HEK293T (cell line): ENCODE measurements at regions not wholly inside any gene's neighbourhood (a gene's known extent, or its start where the extent isn't known, plus 50 kb on each side); places are given as distances from the start of the nearest gene placed in this dataset.

Experiments used
- ARNT ChIP-seq: fragments of 450-650 bp; IDR thresholded peaks from 2 replicates; pipeline ENCODE4 v1.6.1; 2017; ENCODE audit warnings: mild to moderate bottlenecking
- BHLHE40 ChIP-seq: fragments of 450-650 bp; IDR thresholded peaks from 2 replicates; pipeline ENCODE4 v1.6.1; 2016; ENCODE audit warnings: mild to moderate bottlenecking, moderate library complexity, borderline replicate concordance
- CTBP1 ChIP-seq: fragments of 450-650 bp; IDR thresholded peaks from 2 replicates; pipeline ENCODE4 v1.6.1; 2016; ENCODE audit warnings: borderline replicate concordance
- FOXA1 ChIP-seq: fragments of 450-650 bp; IDR thresholded peaks from 2 replicates; pipeline ENCODE4 v1.6.1; 2016; ENCODE audit warnings: mild to moderate bottlenecking
- FOXK2 ChIP-seq: fragments of 450-650 bp; IDR thresholded peaks from 2 replicates; pipeline ENCODE4 v1.6.1; 2016; ENCODE audit warnings: mild to moderate bottlenecking
- FOXM1 ChIP-seq: fragments of 450-650 bp; IDR thresholded peaks from 2 replicates; pipeline ENCODE4 v1.6.1; 2017; ENCODE audit warnings: mild to moderate bottlenecking, borderline replicate concordance
- HDGF ChIP-seq: fragments of 450-650 bp; IDR thresholded peaks from 2 replicates; pipeline ENCODE4 v1.6.1; 2017; ENCODE audit warnings: antibody characterized with exemption, borderline replicate concordance
- L3MBTL2 ChIP-seq: fragments of 450-650 bp; conservative IDR thresholded peaks from 2 replicates; pipeline ENCODE4 v1.6.1; 2016; ENCODE audit warnings: mild to moderate bottlenecking
- NFRKB ChIP-seq: fragments of 450-650 bp; IDR thresholded peaks from 2 replicates; pipeline ENCODE4 v1.6.1; 2016; ENCODE audit warnings: mild to moderate bottlenecking, moderate library complexity
- SP1 ChIP-seq: fragments of 450-650 bp; IDR thresholded peaks from 2 replicates; pipeline ENCODE4 v1.6.1; 2017
- SUZ12 ChIP-seq: fragments of 450-650 bp; IDR thresholded peaks from 2 replicates; pipeline ENCODE4 v1.6.1; 2016; ENCODE audit warnings: mild to moderate bottlenecking
- TARDBP ChIP-seq: fragments of 450-650 bp; IDR thresholded peaks from 2 replicates; pipeline ENCODE4 v1.6.1; 2016
- TF ChIP-seq, protein P1 (sequence below): fragments of 450-650 bp; IDR thresholded peaks from 2 replicates; pipeline ENCODE4 v1.6.1; 2016

GRCh38 chr12:48279101-48279500 is 71.6 kb downstream of the ZNF641 start:
- no peak for TF ChIP-seq BHLHE40
- TF ChIP-seq HDGF = no peak
- TF ChIP-seq FOXK2 = no peak
- TF ChIP-seq SUZ12 = no peak
- TF ChIP-seq CTBP1 = no peak
- TF ChIP-seq FOXA1 = no peak
- no peak for TF ChIP-seq SP1
- no peak for TF ChIP-seq NFRKB
- TF ChIP-seq FOXM1 = no peak
- TF ChIP-seq TARDBP = no peak
- TF ChIP-seq L3MBTL2 = no peak
- TF ChIP-seq, protein P1, sequence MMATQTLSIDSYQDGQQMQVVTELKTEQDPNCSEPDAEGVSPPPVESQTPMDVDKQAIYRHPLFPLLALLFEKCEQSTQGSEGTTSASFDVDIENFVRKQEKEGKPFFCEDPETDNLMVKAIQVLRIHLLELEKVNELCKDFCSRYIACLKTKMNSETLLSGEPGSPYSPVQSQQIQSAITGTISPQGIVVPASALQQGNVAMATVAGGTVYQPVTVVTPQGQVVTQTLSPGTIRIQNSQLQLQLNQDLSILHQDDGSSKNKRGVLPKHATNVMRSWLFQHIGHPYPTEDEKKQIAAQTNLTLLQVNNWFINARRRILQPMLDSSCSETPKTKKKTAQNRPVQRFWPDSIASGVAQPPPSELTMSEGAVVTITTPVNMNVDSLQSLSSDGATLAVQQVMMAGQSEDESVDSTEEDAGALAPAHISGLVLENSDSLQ = no peak
- TF ChIP-seq ARNT = no peak
